K562 (cell line): ENCODE measurements at regions not wholly inside any gene's neighbourhood (a gene's known extent, or its start where the extent isn't known, plus 50 kb on each side); places are given as distances from the start of the nearest gene placed in this dataset.

Experiments
- CBFA2T3 ChIP-seq: fragments of 450-650 bp; IDR thresholded peaks from 2 replicates; pipeline ENCODE4 v1.6.1; 2017
- NR1H2 ChIP-seq: sonication (generic); formaldehyde crosslinking; IDR thresholded peaks from 2 replicates; pipeline ENCODE4 v1.4.0; 2020; ENCODE audit warnings: mild to moderate bottlenecking, missing genetic modification reagents
- PHB2 ChIP-seq: fragments of 450-650 bp; IDR thresholded peaks from 2 replicates; pipeline ENCODE4 v1.6.1; 2017; ENCODE audit warnings: low read depth
- POLR2AphosphoS2 ChIP-seq: IDR thresholded peaks from 2 replicates; pipeline ENCODE4 v1.6.1; 2012; ENCODE audit warnings: low read length, improper control_type of control experiment
- SAFB2 ChIP-seq: fragments of 200-400 bp; formaldehyde crosslinking; IDR thresholded peaks from 2 replicates; pipeline ENCODE4 v1.6.1; 2018; ENCODE audit warnings: borderline replicate concordance, low read length, low read depth, moderate library complexity; ENCODE audit not compliant: severe bottlenecking
- SMAD1 ChIP-seq: fragments of 150-350 bp; IDR thresholded peaks from 2 replicates; pipeline ENCODE4 v1.6.1; 2014; ENCODE audit warnings: low read length, low read depth; ENCODE audit not compliant: partially characterized antibody
- SNRNP70 ChIP-seq: fragments of 200-400 bp; formaldehyde crosslinking; optimal IDR thresholded peaks from 2 replicates; pipeline ENCODE3; 2017; ENCODE audit warnings: low read depth, low read length
- ZBED1 ChIP-seq: IDR thresholded peaks from 2 replicates; pipeline ENCODE4 v1.6.1; 2014
- ZNF445 ChIP-seq: fragments of 250-450 bp; sonication (Bioruptor Pico); IDR thresholded peaks from 2 replicates; pipeline ENCODE4 v1.4.0; 2020; ENCODE audit warnings: low read depth, mild to moderate bottlenecking, moderate library complexity
- TF ChIP-seq, protein P1 (sequence below): sonication (generic); formaldehyde crosslinking; IDR thresholded peaks from 2 replicates; pipeline ENCODE4 v1.8.0; 2022; ENCODE audit warnings: mild to moderate bottlenecking, missing genetic modification reagents
- TF ChIP-seq, protein P2 (sequence below): sonication (generic); formaldehyde crosslinking; IDR thresholded peaks from 2 replicates; pipeline ENCODE4 v1.8.0; 2022; ENCODE audit warnings: missing genetic modification reagents, mild to moderate bottlenecking, moderate library complexity, borderline replicate concordance
- TF ChIP-seq, protein P3 (sequence below), 2 experiments: fragments of 450-650 bp; formaldehyde crosslinking in 1 of 2; IDR thresholded peaks; 2 replicates each; pipeline versions ENCODE4 v1.4.0 to v1.6.1; 2014 to 2020; ENCODE audit warnings: mild to moderate bottlenecking in 2 of 2, borderline replicate concordance in 1 of 2, low read depth in 1 of 2

- TF ChIP-seq, protein P1, sequence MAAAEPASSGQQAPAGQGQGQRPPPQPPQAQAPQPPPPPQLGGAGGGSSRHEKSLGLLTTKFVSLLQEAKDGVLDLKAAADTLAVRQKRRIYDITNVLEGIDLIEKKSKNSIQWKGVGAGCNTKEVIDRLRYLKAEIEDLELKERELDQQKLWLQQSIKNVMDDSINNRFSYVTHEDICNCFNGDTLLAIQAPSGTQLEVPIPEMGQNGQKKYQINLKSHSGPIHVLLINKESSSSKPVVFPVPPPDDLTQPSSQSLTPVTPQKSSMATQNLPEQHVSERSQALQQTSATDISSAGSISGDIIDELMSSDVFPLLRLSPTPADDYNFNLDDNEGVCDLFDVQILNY, result no peak
- TF ChIP-seq CBFA2T3, result peak; percentile 16; the same call in 1 of the 2 replicates
- TF ChIP-seq, protein P2, sequence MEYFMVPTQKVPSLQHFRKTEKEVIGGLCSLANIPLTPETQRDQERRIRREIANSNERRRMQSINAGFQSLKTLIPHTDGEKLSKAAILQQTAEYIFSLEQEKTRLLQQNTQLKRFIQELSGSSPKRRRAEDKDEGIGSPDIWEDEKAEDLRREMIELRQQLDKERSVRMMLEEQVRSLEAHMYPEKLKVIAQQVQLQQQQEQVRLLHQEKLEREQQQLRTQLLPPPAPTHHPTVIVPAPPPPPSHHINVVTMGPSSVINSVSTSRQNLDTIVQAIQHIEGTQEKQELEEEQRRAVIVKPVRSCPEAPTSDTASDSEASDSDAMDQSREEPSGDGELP (CRISPR knock-in tag), result peak; percentile 69
- no peak for TF ChIP-seq NR1H2
- no peak for TF ChIP-seq ZNF445 (CRISPR knock-in tag)
- no peak for TF ChIP-seq SMAD1
- no peak for TF ChIP-seq POLR2AphosphoS2
- TF ChIP-seq PHB2, result no peak
- TF ChIP-seq SAFB2, result no peak
- no peak for TF ChIP-seq SNRNP70
- TF ChIP-seq, protein P3, sequence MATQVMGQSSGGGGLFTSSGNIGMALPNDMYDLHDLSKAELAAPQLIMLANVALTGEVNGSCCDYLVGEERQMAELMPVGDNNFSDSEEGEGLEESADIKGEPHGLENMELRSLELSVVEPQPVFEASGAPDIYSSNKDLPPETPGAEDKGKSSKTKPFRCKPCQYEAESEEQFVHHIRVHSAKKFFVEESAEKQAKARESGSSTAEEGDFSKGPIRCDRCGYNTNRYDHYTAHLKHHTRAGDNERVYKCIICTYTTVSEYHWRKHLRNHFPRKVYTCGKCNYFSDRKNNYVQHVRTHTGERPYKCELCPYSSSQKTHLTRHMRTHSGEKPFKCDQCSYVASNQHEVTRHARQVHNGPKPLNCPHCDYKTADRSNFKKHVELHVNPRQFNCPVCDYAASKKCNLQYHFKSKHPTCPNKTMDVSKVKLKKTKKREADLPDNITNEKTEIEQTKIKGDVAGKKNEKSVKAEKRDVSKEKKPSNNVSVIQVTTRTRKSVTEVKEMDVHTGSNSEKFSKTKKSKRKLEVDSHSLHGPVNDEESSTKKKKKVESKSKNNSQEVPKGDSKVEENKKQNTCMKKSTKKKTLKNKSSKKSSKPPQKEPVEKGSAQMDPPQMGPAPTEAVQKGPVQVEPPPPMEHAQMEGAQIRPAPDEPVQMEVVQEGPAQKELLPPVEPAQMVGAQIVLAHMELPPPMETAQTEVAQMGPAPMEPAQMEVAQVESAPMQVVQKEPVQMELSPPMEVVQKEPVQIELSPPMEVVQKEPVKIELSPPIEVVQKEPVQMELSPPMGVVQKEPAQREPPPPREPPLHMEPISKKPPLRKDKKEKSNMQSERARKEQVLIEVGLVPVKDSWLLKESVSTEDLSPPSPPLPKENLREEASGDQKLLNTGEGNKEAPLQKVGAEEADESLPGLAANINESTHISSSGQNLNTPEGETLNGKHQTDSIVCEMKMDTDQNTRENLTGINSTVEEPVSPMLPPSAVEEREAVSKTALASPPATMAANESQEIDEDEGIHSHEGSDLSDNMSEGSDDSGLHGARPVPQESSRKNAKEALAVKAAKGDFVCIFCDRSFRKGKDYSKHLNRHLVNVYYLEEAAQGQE (IDR thresholded peaks at IDR 0.05; ENCODE audit: borderline replicate concordance), result 0 out of 2 replicates have a peak, but pooled peaks have one; percentile 20
- TF ChIP-seq, protein P3 (CRISPR knock-in tag; IDR thresholded peaks at IDR 0.05; ENCODE audit: low read depth), result no peak
- TF ChIP-seq ZBED1, result no peak
These were observed 131.3 kb upstream of the CCDC180 start (continued) for GRCh38 chr9:97176206-97176605.
